PC-3 (cell line): ENCODE measurements at regions not wholly inside any gene's neighbourhood (a gene's known extent, or its start where the extent isn't known, plus 50 kb on each side); places are given as distances from the start of the nearest gene placed in this dataset.

ENCODE experiments used
- ATAC-seq: fragments of 200-7000 bp; cut with Tn5 transposase; 2 replicates; pipeline ENCODE4 v1.9.1; 2020; ENCODE audit warnings: mild to moderate bottlenecking, moderate library complexity
- BruUV-seq: library from RNA; stranded (reverse); fragments of 400-500 nt; replicated peaks from 2 replicates; lab custom pipeline; 2021; lab: Mats Ljungman, UMichigan
- CTCF ChIA-PET: fragments of 300-600 bp; sonication (Branson Sonifier 250); formaldehyde crosslinking; loops from one replicate; lab custom pipeline; 2022; ENCODE audit warnings: antibody characterized with exemption; lab: Charles Lee
- POLR2A ChIA-PET: fragments of 300-600 bp; sonication (Branson Sonifier 250); formaldehyde crosslinking; loops from one replicate; lab custom pipeline; 2022; ENCODE audit warnings: antibody characterized with exemption; ENCODE audit not compliant: unreplicated experiment; lab: Charles Lee
- DNase-seq: peaks from one replicate; pipeline ENCODE4 v3.0.0-alpha.2; 2015
- H2AFZ ChIP-seq: fragments of 300-600 bp; sonication (generic); 2 replicates; pipeline ENCODE4 v1.6.0; 2016; ENCODE audit warnings: antibody characterized with exemption, low read length
- H3F3A ChIP-seq: fragments of 300-600 bp; sonication (generic); one replicate; pipeline ENCODE4 v1.6.0; 2017; ENCODE audit warnings: antibody characterized with exemption, low read length, control low read depth, mild to moderate bottlenecking; ENCODE audit not compliant: unreplicated experiment
- H3K27ac ChIP-seq: fragments of 300-600 bp; sonication (generic); 2 replicates; pipeline ENCODE4 v1.5.1; 2016; ENCODE audit warnings: mild to moderate bottlenecking, low read length
- H3K27me3 ChIP-seq: fragments of 300-600 bp; sonication (generic); 2 replicates; pipeline ENCODE4 v1.6.1; 2016; ENCODE audit warnings: low read length, mixed read lengths
- H3K36me3 ChIP-seq: fragments of 300-600 bp; sonication (generic); 2 replicates; pipeline ENCODE4 v1.6.1; 2016; ENCODE audit warnings: low read depth, mixed run types, low read length, mixed read lengths
- H3K4me1 ChIP-seq: fragments of 300-600 bp; sonication (generic); 2 replicates; pipeline ENCODE4 v1.5.1; 2016; ENCODE audit warnings: low read length; ENCODE audit not compliant: insufficient read depth
- H3K4me2 ChIP-seq: fragments of 300-600 bp; sonication (generic); 2 replicates; pipeline ENCODE4 v1.6.0; 2016; ENCODE audit warnings: low read length
- H3K4me3 ChIP-seq: fragments of 300-600 bp; sonication (generic); 2 replicates; pipeline ENCODE4 v1.5.1; 2016; ENCODE audit warnings: mild to moderate bottlenecking, low read length, mixed read lengths
- H3K79me2 ChIP-seq: fragments of 300-600 bp; sonication (generic); 2 replicates; pipeline ENCODE4 v1.6.1; 2017; ENCODE audit warnings: low read length, mixed read lengths
- H3K9ac ChIP-seq: fragments of 300-600 bp; sonication (generic); 2 replicates; pipeline ENCODE4 v1.6.0; 2016; ENCODE audit warnings: mild to moderate bottlenecking, low read length
- H3K9me2 ChIP-seq: fragments of 300-600 bp; sonication (generic); replicated peaks from 2 replicates; pipeline ENCODE4 v1.6.1; 2016; ENCODE audit warnings: mixed run types, low read length, mixed read lengths
- H3K9me3 ChIP-seq: fragments of 300-600 bp; sonication (generic); 2 replicates; pipeline ENCODE4 v1.6.1; 2016; ENCODE audit warnings: low read length, mixed read lengths
- H4K20me1 ChIP-seq: fragments of 300-600 bp; sonication (generic); 2 replicates; pipeline ENCODE4 v1.6.1; 2016; ENCODE audit warnings: low read length, mixed read lengths
- CTCF ChIP-seq: fragments of 300-600 bp; sonication (generic); conservative IDR thresholded peaks from 2 replicates; pipeline ENCODE4 v1.5.1; 2017; ENCODE audit warnings: antibody characterized with exemption, low read depth, mild to moderate bottlenecking, low read length
- EZH2 ChIP-seq: fragments of 300-600 bp; sonication (generic); IDR thresholded peaks from one replicate; pipeline ENCODE4 v1.6.1; 2017; ENCODE audit warnings: antibody characterized with exemption, mild to moderate bottlenecking, low read length; ENCODE audit not compliant: unreplicated experiment
- EZH2phosphoT487 ChIP-seq: fragments of 300-600 bp; sonication (generic); IDR thresholded peaks from 2 replicates; pipeline ENCODE4 v1.6.1; 2018; ENCODE audit warnings: mild to moderate bottlenecking, antibody characterized with exemption, low read length, borderline replicate concordance
- intact Hi-C: fragments of 100-400 bp; cut with micrococcal nuclease; formaldehyde crosslinking; loops from 2 replicates; pipeline ENCODE4 v1.9.0; 2023

GRCh38 chr2:63662028-63662804, 73.5 kb downstream of the MDH1 start:
- POLR2A ChIA-PET: no interaction called here
- H3K4me2 ChIP-seq: no peak overlapping the region
- no peaks in the 10 kb centered on the region for H3K27me3 ChIP-seq
- no peaks in the 10 kb centered on the region for H3F3A ChIP-seq
- ATAC-seq (no peak), DNase-seq (no peak)
- H2AFZ ChIP-seq: no peak overlapping the region
- 0 out of 2 replicates have a peak, but pooled peaks cover 4% of the 10 kb centered on the region for H3K4me1 ChIP-seq
- H3K4me3 ChIP-seq: no peak overlapping the region
- no peaks in the 10 kb centered on the region for H3K9me3 ChIP-seq
- no peaks in the 10 kb centered on the region for H3K79me2 ChIP-seq
- no peaks in the 10 kb centered on the region for H4K20me1 ChIP-seq
- H3K9me2 ChIP-seq: no peaks in the 10 kb centered on the region
- intact Hi-C loops: no loop called here
- H3K27ac ChIP-seq: no peak overlapping the region
- no peak for TF ChIP-seq EZH2
- no peak for TF ChIP-seq CTCF
- no peak for TF ChIP-seq EZH2phosphoT487
- BruUV-seq: no TSS peak
- H3K36me3 ChIP-seq: no peaks in the 10 kb centered on the region
- CTCF ChIA-PET: no interaction called here
- no peak overlapping the region for H3K9ac ChIP-seq

GRCh38 chr2:63663013-63663864, 74.5 kb downstream of the MDH1 start:
- intact Hi-C loops: no loop called here
- ATAC-seq (no peak), DNase-seq (no peak)
- Histone ChIP-seq H3K27ac (no peak overlapping the region), H3K9ac (no peak overlapping the region), H3K4me1 (0 out of 2 replicates have a peak, but pooled peaks cover 6% of the 10 kb centered on the region), H3F3A (no peaks in the 10 kb centered on the region), H3K79me2 (no peaks in the 10 kb centered on the region), H3K4me2 (no peak overlapping the region), H3K36me3 (no peaks in the 10 kb centered on the region), H3K9me2 (no peaks in the 10 kb centered on the region), H3K4me3 (no peak overlapping the region), H3K27me3 (no peaks in the 10 kb centered on the region), H3K9me3 (no peaks in the 10 kb centered on the region), H2AFZ (no peak overlapping the region), H4K20me1 (no peaks in the 10 kb centered on the region)
- CTCF ChIA-PET: no interaction called here
- POLR2A ChIA-PET: no interaction called here
- no TSS peak for BruUV-seq
- no peak for TF ChIP-seq EZH2

GRCh38 chr2:63665091-63665490, 76.3 kb downstream of the MDH1 start:
- ChIA-PET POLR2A (no interaction called here), CTCF (no interaction called here)
- H3K9me2 ChIP-seq: no peaks in the 10 kb centered on the region
- intact Hi-C loops: no loop called here
- TF ChIP-seq EZH2 (no peak), CTCF (no peak), EZH2phosphoT487 (no peak)
- no peaks in the 10 kb centered on the region for H3K27me3 ChIP-seq
- H3K27ac ChIP-seq: no peak overlapping the region
- H3K4me3 ChIP-seq: no peak overlapping the region
- BruUV-seq: no TSS peak
- H3K79me2 ChIP-seq: no peaks in the 10 kb centered on the region
- no peak for ATAC-seq
- DNase-seq: no peak
- H3F3A ChIP-seq: no peaks in the 10 kb centered on the region
- H4K20me1 ChIP-seq: no peaks in the 10 kb centered on the region
- H3K4me2 ChIP-seq: no peak overlapping the region
- H3K36me3 ChIP-seq: no peaks in the 10 kb centered on the region
- no peaks in the 10 kb centered on the region for H3K9me3 ChIP-seq
- no peak overlapping the region for H3K9ac ChIP-seq
- no peak overlapping the region for H2AFZ ChIP-seq
- H3K4me1 ChIP-seq: 0 out of 2 replicates have a peak, but pooled peaks cover 6% of the 10 kb centered on the region
